ENCODE measurements at regions not wholly inside any gene's neighbourhood (a gene's known extent, or its start where the extent isn't known, plus 50 kb on each side); places are given as distances from the start of the nearest gene placed in this dataset.
"Not testable (repeated sequence)": the region's sequence is repeated elsewhere in the genome, so short reads cannot be mapped to it uniquely, and the experiment has no call there.

DNA sequence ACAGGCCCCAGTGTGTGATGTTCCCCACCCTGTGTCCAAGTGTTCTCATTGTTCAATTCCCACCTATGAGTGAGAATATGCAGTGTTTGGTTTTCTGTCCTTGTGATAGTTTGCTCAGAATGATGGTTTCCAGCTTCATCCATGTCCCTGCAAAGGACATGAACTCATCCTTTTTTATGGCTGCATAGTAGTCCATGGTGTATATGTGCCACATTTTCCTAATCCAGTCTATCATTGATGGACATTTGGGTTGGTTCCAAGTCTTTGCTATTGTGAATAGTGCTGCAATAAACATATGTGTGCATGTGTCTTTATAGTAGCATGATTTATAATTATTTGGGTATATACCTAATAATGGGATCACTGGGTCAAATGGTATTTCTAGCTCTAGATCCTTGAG lies 115.0 kb upstream of the TBX18 start:
- intact Hi-C loops (cut with DNase I); DNase-seq (ENCODE audit: missing footprints); ATAC-seq: not testable (repeated sequence)

DNA sequence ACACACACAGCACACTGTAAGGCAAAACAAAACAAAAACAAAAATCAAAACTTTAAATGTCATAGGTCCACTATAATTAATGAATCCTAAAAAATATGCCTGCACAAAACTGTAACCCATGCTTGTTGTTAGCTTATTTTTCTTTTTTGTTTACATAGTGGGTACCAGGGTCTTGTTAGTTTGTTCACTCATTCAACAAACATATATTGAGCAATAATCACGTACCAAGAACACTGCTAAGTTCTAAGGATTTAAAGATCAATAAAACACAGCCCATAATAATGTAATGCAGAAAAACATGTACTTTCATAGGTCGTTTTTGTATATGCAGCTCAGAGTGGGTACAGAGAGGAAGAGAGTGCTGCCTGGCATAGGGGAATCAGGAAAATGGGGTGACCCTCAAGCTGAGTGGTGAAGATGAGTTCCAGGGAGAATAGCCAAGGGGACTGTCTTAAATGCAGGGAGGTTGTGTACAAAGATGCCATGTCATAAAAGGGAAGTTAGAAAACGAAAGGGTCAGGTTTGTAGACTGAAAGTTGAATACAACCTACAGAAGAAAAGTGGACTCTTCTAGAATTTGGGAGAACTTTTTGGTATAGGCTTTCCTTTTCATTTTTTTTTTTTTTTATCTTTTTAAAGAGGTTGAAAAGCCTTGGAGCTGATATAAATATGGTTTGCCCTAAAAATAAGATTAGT lies 113.3 kb upstream of the TBX18 start:
- DNase-seq (ENCODE audit: missing footprints) (no peak), ATAC-seq (no peak)
- intact Hi-C loops (cut with DNase I) = no loop called here

DNA sequence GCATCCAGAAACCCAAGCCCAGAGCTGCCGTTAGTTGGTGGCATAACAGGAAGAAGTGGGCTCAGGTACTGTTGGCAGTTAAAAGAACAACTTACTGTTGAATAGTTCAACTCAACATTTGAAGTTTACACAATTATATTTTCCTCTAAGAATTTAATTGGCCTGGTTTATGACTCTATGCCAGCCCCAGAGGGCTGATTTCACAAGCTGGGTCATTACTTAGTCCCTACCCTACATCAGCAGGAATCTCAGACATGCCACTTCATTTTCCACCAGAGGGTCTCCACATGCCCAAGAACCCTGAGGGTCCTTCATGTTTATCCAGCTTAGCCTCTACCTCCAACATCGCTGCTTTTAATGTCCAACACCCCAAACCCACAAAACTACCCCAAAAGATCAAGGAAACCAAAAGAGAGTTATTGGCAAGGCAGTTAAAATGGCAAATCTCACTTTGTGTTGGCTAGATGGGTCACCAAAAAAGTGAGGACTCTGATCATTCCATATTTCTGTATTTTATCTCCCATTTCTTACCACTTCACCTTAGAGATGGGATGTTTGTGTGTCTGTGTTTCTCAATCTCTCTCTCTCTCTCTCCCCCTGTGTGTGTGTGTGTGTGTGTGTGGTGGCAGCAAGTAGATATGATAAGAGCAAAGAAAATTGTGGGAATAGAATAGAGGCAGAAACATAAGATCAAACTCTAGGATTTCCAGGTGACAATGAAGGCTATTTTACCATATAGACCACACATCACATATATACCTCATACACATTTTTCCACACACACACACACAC lies 112.5 kb upstream of the TBX18 start:
- intact Hi-C loops (cut with DNase I) = no loop called here
- ATAC-seq (no peak), DNase-seq (ENCODE audit: missing footprints) (no peak)

DNA sequence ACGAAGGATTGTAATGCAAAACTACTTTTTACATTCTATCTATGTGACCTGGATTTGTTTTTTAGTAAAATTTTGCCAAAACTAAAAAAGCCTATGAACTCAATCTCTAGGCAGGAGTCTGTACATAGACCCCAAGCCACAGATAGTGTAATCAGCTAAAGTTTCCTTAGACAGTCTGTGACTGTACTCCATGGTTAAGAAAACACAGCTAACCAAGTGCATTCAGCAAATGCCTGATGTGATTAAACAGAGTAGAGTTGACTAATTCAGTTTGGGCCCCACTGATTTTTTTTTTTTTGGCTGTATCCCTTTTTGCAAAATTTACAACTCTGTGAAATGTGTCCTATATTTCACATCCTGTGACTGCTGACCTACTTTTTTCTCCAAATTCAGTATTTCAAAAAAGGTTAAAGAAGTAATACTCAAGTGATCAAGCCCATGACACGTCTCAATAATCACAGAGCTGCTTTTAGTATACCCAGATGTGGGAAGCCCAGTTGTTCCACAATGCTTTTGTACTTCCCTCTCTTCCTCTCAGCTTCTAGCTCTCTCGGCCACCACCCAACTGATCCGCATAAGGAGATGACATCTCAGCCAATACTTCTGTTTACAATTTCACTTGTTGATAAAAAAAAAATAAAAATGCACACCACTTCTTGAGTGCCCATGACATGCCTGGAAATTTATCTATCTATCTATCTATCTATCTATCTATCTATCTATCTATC lies 108.8 kb upstream of the TBX18 start:
- intact Hi-C loops (cut with DNase I) = no loop called here
- no peak for ATAC-seq
- DNase-seq (ENCODE audit: missing footprints) = no peak

DNA sequence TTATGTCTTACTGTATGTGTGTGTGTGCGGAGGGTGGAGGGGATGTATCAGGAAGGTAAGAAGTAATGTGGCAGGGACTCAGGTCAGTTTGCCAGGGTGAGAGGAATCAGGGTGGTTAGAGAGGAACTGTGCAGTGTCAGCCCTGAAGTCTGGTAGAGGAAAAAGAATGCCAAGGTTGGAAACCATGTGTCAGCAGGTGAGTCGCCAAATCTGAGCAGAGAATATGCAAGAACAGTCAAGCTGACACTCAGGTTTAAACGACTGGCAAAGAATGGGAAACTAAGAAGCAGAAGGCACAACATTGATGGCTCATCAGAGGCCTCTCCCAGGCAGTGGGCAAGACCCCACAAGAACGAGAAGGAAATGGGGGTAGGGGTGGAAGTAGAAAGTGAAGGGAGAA lies 107.5 kb upstream of the TBX18 start:
- ATAC-seq = no peak
- DNase-seq (ENCODE audit: missing footprints) = no peak
- intact Hi-C loops (cut with DNase I) = no loop called here

DNA sequence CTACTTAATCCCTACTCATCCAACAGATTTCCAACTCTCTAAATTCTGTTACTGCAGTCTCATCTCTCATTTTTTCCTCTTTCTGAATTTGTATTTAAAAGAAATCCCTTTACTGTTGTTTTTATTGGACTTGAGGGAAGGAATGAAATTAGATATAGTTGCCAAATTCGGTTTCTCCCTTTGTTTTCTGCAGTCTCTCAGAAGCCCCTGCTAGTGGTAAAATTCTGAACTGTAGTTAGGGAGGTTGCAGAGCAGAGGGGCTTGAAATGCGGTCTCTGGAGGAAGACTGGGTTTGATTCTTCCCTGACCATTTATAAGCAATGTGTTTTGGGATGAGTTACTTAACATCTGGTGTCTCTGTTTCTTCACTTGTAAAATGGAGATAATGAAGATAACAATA lies 106.3 kb upstream of the TBX18 start:
- intact Hi-C loops (cut with DNase I) = no loop called here
- DNase-seq (ENCODE audit: missing footprints) (no peak), ATAC-seq (no peak)

DNA sequence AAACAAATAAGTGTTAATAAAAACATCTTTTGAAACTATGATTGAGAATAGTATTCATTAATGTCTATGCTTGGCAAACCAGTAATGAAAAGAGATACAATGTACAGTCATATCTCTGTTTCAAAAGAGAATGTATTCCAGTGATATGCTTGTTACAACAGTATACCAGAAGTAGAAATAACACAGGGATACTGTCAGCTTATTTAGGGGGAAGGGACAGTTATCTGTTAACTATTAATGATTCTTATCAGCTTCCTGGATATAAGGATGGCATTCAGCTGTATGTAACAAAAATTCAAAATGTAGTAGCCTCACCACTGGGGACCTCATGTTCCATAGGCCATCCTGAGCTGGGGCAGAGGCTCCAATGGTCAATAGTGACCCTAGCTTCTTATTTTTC lies 103.8 kb upstream of the TBX18 start:
- no peak for DNase-seq (ENCODE audit: missing footprints)
- intact Hi-C loops (cut with DNase I) = no loop called here
- ATAC-seq = no peak

DNA sequence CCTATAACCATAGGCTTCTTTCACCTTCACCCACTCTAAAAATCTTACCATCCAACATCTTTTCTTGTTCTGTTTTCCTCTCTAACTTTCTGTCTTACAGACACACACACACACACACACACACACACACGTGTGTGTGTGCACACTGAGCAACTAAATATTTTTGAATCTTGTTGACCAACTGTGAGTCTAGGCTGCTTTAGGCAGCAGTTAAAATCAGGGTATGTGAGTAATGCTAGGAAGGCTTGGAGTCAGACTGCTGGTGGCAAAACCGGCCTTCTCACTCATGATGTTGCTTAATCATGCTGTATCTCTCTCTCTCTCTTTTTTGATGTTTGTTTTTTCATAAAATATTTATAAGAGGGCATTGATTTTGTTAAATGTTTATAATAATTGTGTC lies 103.1 kb upstream of the TBX18 start:
- DNase-seq (ENCODE audit: missing footprints) (no peak), ATAC-seq (no peak)
- intact Hi-C loops (cut with DNase I) = no loop called here

DNA sequence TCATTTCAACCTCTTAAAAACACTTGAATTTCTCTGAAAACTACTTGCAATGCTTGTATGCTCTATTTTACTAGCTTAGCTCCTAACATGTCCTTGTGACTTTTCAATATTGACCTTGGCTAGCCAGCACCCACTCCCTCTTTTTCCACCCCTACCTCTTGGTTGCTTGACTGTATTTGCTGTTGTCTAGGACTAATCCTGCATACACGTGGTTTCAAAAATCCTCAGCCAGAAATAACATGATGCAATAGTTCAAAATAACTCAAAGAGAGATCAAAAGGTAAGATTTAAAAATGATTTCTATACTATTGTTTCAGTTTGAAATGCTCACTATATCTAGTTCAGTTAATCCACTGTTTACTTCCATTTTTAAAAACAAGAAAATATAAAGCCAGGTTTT lies 102.3 kb upstream of the TBX18 start:
- ATAC-seq (no peak), DNase-seq (ENCODE audit: missing footprints) (no peak)
- intact Hi-C loops (cut with DNase I) = no loop called here

DNA sequence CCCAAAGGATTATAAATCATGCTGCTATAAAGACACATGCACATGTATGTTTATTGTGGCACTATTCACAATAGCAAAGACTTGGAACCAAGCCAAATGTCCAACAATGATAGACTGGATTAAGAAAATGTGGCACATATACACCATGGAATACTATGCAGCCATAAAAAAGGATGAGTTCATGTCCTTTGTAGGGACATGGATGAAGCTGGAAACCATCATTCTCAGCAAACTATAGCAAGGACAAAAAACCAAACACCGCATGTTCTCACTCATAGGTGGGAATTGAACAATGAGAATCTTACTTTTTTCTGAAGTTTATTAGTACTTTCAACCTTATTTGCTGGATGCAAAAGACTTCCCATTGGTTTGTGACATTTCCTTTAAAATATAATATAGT lies 101.0 kb upstream of the TBX18 start:
- intact Hi-C loops (cut with DNase I); ATAC-seq; DNase-seq (ENCODE audit: missing footprints): not testable (repeated sequence)

DNA sequence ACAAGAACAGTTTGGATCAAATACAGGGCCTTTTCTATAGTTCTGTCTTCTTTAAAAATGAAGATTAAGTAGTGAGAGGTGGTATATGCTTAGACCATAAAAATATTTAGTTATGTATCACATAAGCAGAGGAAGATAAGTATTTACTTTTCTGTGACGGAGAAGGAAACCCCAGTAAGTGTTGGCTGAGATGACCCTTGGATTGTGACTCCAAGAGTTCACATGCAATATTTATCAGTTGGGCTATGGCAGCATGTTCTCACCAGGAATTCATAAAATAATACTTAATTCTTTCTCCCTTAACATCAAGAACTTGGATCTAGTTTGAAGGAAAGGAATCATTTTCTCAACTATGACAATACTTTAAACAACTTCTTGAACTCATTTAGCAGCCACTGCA lies 98.4 kb upstream of the TBX18 start:
- intact Hi-C loops (cut with DNase I) = no loop called here
- DNase-seq (ENCODE audit: missing footprints) (no peak), ATAC-seq (no peak)

DNA sequence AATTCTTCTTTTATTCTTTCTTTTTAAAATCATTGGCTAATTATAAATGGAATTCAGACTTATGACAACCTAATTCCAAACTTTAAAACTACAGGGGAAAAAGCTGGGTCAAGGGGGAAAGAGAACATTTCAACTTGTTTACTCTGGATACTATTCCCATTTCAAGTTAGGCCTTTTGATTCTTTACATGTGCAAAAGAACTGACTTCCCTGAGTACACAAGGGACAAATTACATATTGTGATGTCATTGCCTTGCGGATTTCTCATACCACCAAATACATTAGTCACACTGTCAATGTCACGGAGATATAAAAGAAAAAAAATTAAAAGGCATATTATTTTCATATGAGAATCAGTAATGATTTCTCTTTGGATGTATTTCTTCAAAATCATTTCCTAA lies 96.5 kb upstream of the TBX18 start:
- ATAC-seq (no peak), DNase-seq (ENCODE audit: missing footprints) (no peak)
- intact Hi-C loops (cut with DNase I) = no loop called here

DNA sequence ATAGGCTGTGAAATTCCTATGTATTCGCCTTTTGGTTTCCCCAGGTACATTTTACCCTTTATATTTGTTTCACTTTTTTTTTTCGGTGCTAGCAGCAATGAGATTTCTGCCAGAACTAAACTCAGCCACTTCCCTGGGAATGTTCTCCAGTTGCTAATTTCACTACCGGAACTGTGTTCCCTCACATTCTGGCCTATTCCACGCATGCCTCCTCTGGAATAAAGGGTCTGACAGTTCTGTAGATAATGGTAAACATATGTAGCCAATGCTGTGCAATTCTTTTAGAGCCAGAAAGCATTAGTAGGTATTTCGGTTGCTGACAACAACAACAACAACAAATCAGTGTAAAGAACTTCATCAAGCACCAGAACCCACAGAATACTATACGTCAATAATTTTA lies 96.1 kb upstream of the TBX18 start:
- DNase-seq (ENCODE audit: missing footprints) (no peak), ATAC-seq (no peak)
- intact Hi-C loops (cut with DNase I) = no loop called here

DNA sequence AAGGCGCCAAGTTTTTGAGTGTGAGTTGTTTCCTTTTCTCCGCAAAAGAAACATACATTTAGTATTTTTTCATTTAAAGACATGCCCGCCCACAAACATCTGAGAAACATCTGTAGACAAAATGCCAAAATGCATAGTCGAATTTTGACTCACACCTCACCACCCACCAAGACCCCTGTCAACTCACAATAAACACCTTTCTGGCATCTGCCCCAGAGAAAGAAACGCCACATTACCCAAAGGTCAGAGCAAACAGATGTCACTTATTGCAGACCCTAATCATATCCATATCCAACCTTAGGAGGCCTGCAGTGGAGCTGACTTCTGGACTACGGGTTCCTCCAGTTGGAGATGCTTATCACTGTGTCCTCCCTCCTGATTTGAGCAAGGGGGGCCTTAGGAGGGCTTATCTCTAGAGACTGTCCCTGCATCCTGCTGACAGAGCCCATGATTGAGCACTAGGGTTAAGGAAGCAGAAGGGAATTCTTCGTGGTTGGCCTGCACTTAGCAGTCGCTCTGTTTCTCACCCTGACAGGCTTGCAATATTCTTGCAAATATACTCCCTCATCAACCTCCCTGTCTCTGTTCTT lies 90.5 kb upstream of the TBX18 start:
- ATAC-seq (no peak), DNase-seq (ENCODE audit: missing footprints) (no peak)
- intact Hi-C loops (cut with DNase I) = no loop called here

DNA sequence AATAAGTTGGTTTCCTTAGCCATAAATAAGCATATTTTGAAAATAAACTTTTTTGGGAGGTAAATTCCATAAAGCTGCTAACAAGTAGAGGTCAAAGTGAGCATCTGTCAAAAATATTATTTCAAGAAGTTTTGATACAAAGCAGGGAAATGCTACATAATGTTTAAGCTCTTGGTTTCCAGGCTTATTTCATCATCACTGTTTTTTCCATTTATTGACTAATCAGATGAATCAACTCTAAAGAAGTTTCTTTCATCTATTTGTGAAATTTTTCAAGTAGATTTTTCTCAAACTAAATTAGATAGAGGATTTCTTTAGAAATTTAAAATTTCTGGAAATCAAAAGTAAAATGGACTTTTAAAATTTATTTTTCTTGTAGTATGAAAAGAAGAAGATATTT lies 89.5 kb upstream of the TBX18 start:
- no peak for DNase-seq (ENCODE audit: missing footprints)
- no peak for ATAC-seq
- intact Hi-C loops (cut with DNase I) = no loop called here

DNA sequence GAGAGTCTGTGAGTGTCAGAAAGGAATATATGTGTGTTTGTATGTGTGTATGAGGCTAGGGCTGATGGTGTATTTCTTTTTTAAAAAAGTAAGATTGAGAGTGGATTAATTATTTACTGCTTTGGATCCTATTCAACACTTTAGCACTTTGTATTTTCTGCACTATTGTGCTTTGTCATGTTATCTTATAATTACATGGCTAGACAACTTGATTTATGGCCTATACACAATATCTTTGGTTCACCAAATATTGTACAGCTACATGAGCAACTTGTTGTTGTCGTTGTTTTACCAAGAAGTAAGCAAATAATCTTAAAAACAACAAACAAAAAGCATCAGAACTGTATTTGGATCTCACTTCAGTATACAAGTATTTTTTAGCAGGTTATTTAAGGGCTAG lies 84.6 kb upstream of the TBX18 start:
- intact Hi-C loops (cut with DNase I) = no loop called here
- ATAC-seq (no peak), DNase-seq (ENCODE audit: missing footprints) (no peak)

DNA sequence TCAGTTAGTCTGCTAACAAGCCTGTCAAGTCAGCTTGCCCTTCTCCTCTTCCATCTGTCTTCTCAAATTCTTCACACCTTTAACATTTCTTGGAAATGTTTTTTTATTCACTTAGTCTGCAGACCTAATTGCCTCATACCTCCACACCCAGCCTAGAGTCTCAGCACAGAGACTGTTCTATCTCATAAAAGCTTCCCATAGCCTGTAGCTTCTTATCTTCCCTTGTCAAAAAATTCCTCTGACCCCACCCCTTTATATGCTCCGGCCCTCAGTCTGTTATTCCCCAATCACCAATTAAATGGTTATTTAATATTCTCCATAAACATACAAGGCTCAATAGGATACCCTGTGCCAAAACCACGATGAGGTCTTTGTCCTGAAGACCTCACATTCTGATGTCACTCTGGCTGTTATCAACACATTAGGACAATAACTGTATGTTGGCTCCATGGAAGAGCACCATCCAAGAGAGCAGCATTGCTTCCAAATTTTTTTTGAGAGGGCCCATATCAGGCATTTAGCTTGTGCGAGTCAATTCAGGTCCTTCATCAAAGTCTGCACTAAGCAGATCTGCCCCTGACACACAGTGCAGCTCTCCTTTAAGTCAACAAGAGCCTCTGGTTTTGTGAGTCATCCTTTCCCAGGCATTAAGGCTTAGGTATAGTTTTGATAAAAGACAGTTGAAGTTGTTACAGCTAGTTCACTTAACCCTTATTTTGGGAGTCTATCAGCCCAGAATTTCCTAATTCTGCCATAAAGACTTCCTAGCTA lies 83.2 kb upstream of the TBX18 start:
- peak; percentile 39 for ATAC-seq
- intact Hi-C loops (cut with DNase I) = no loop called here
- DNase-seq (ENCODE audit: missing footprints) = no peak

DNA sequence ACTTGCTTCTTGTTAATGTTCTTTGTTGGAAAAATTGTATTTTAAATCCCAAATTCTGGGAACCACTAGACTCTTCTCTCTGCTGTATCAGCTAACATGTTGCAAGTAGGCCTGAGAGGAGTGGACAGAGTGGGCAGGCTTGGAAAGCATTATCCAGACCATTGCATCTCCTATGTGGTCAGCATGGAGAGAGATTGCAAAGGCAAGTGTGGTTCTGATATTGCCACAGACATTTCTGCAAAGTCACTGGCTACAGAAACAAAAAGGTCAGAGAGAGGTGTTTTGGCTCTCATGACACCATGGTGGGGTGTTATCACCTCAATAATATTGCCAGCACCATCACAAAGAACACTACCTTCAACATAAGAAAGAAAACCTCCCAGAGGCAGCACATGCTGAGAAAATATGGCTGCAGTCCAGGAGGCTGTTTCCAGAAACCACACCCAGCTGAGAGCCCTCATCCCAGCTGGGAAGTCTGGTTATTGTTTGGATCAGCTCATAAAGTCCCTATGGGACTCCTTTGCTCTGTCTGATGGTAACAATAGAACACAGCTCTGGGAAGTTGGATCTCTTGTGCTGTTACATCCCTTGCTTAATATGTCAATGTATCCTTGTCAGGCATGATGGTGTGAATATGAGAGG lies 78.2 kb upstream of the TBX18 start:
- no peak for DNase-seq (ENCODE audit: missing footprints)
- intact Hi-C loops (cut with DNase I) = no loop called here
- ATAC-seq = peak; percentile 46

Data from Right ventricle myocardium inferior (tissue), 1 donor.